B cell (primary cell): ENCODE measurements at regions not wholly inside any gene's neighbourhood (a gene's known extent, or its start where the extent isn't known, plus 50 kb on each side); places are given as distances from the start of the nearest gene placed in this dataset.

ENCODE experiments used
- ATAC-seq: fragments of 200-7000 bp; cut with Tn5 transposase; one replicate; pipeline ENCODE4 v1.10.0; 2021; ENCODE audit warnings: low read depth, mild to moderate bottlenecking, moderate number of reproducible peaks, moderate library complexity
- CTCF ChIA-PET: fragments of 350-600 bp; sonication (Branson Sonifier 250); formaldehyde crosslinking; loops from one replicate; lab custom pipeline; 2021; ENCODE audit warnings: antibody characterized with exemption, inconsistent platforms; lab: Charles Lee
- POLR2A ChIA-PET: fragments of 350-600 bp; sonication (Branson Sonifier 250); formaldehyde crosslinking; loops from one replicate; lab custom pipeline; 2021; ENCODE audit warnings: antibody characterized with exemption; lab: Charles Lee
- DNase-seq: peaks from one replicate; pipeline ENCODE4 v3.0.0; 2013
- H2AFZ ChIP-seq: 2 replicates; pipeline ENCODE4 v1.6.1; 2012; ENCODE audit warnings: mild to moderate bottlenecking, low read depth, low read length; ENCODE audit not compliant: insufficient read depth, poor library complexity, severe bottlenecking
- H3K27ac ChIP-seq, 2 donors: 1 replicate in 1 of 2; 2 replicates in 1 of 2; pipeline ENCODE4 v1.5.1; 2012 to 2013; ENCODE audit warnings: low read length in 2 of 2, mild to moderate bottlenecking in 2 of 2, moderate library complexity in 1 of 2
- H3K27me3 ChIP-seq, 4 experiments: fragments of 200-600 bp in 1 of 4; sonication (generic) in 1 of 4; replicated peaks in 1 of 4; 1 replicate in 2 of 4; 2 replicates in 2 of 4; pipeline versions ENCODE4 v1.6.1 to v1.7.0; 2013 to 2016; ENCODE audit warnings: low read length in 3 of 4, mild to moderate bottlenecking in 2 of 4, mixed read lengths in 1 of 4, moderate library complexity in 1 of 4; ENCODE audit not compliant: insufficient read depth in 4 of 4, control insufficient read depth in 3 of 4; ENCODE audit errors: control extremely low read depth in 1 of 4
- H3K36me3 ChIP-seq, 2 experiments: replicated peaks in 1 of 2; 1 replicate in 1 of 2; 2 replicates in 1 of 2; pipeline versions ENCODE4 v1.6.1 to v1.7.1; 2013; ENCODE audit warnings: low read length in 1 of 2; ENCODE audit not compliant: insufficient read depth in 2 of 2, control insufficient read depth in 1 of 2; ENCODE audit errors: control extremely low read depth in 1 of 2, extremely low read depth in 1 of 2
- H3K4me1 ChIP-seq, 2 donors: fragments of 200-600 bp in 1 of 2; sonication (generic) in 1 of 2; 1 replicate in 1 of 2; 2 replicates in 1 of 2; pipeline versions ENCODE4 v1.5.1 to v1.6.1; 2013 to 2017; ENCODE audit warnings: low read length in 2 of 2; ENCODE audit not compliant: control insufficient read depth in 2 of 2, insufficient read depth in 2 of 2
- H3K4me2 ChIP-seq: replicated peaks from 2 replicates; pipeline ENCODE3; 2012; ENCODE audit warnings: mild to moderate bottlenecking, low read depth, low read length; ENCODE audit not compliant: poor library complexity, severe bottlenecking
- H3K4me3 ChIP-seq, 5 experiments: fragments of 200-600 bp in 1 of 5; sonication (generic) in 1 of 5; 1 replicate in 3 of 5; 2 replicates in 2 of 5; pipeline versions ENCODE4 v1.5.1 to v1.7.0; 2011 to 2016; ENCODE audit warnings: low read length in 4 of 5, mild to moderate bottlenecking in 4 of 5, low read depth in 2 of 5, control low read depth in 1 of 5, moderate library complexity in 1 of 5; ENCODE audit not compliant: insufficient read depth in 1 of 5; ENCODE audit errors: control extremely low read depth in 1 of 5, extremely low read depth in 1 of 5
- H3K79me2 ChIP-seq: fragments of 200-600 bp; sonication (generic); one replicate; pipeline ENCODE4 v1.6.0; 2016; ENCODE audit warnings: low read length; ENCODE audit not compliant: control insufficient read depth, insufficient read depth
- H3K9ac ChIP-seq: fragments of 200-600 bp; sonication (generic); 2 replicates; pipeline ENCODE4 v1.6.1; 2017; ENCODE audit warnings: mild to moderate bottlenecking, low read length, moderate library complexity
- H3K9me3 ChIP-seq, 3 donors: one replicate each; pipeline versions ENCODE4 v1.6.1 to v1.7.1; 2013; ENCODE audit warnings: low read length in 2 of 3; ENCODE audit not compliant: control insufficient read depth in 2 of 3, insufficient read depth in 1 of 3; ENCODE audit errors: control extremely low read depth in 1 of 3
- H4K20me1 ChIP-seq: 2 replicates; pipeline ENCODE4 v1.6.0; 2012; ENCODE audit warnings: mild to moderate bottlenecking, low read length; ENCODE audit not compliant: insufficient read depth, control insufficient read depth, poor library complexity, severe bottlenecking
- H3K27ac Mint-ChIP-seq: one replicate; pipeline ENCODE4 v1.8.0; 2021; ENCODE audit warnings: mixed read lengths
- H3K27me3 Mint-ChIP-seq: one replicate; pipeline ENCODE4 v1.8.0; 2021; ENCODE audit warnings: mixed read lengths
- H3K4me1 Mint-ChIP-seq: one replicate; pipeline ENCODE4 v1.8.0; 2021; ENCODE audit warnings: mixed read lengths
- H3K4me3 Mint-ChIP-seq: one replicate; pipeline ENCODE4 v1.8.0; 2021; ENCODE audit warnings: mixed read lengths
- H3K9me3 Mint-ChIP-seq: one replicate; pipeline ENCODE4 v1.8.0; 2022; ENCODE audit warnings: mixed read lengths; ENCODE audit not compliant: insufficient read depth
- CTCF ChIP-seq: fragments of 200-600 bp; IDR thresholded peaks from one replicate; pipeline ENCODE4 v1.8.0; 2022; ENCODE audit warnings: antibody characterized with exemption, mild to moderate bottlenecking
- EZH2 ChIP-seq: IDR thresholded peaks from 2 replicates; pipeline ENCODE4 v1.6.1; 2012; ENCODE audit warnings: borderline replicate concordance, low read depth, mild to moderate bottlenecking, moderate library complexity, low read length; ENCODE audit not compliant: insufficient read depth, poor library complexity, severe bottlenecking
- WGBS: methylation state at CpG from one replicate; pipeline ENCODE4 v1.1.5; 2013; ENCODE audit warnings: missing lambda C conversion rate; ENCODE audit not compliant: insufficient coverage; 5-methylcytosine and 5-hydroxymethylcytosine counted together
- intact Hi-C: fragments of 100-400 bp; cut with micrococcal nuclease; formaldehyde crosslinking; loops from one replicate; pipeline ENCODE4 v1.10.0; 2022

- H3K27ac Mint-ChIP-seq = no peak overlapping the region
- Histone ChIP-seq H2AFZ (no peak overlapping the region), H3K4me3 (no peak overlapping the region), H3K36me3 (no peaks in the 10 kb centered on the region), H3K27me3 (no peaks in the 10 kb centered on the region), H3K4me2 (no peak overlapping the region), H3K9ac (no peak overlapping the region), H3K27ac (no peak overlapping the region), H3K79me2 (no peaks in the 10 kb centered on the region), H4K20me1 (no peaks in the 10 kb centered on the region), H3K9me3 (peaks cover 0 to 7% (median 2%) of the 10 kb centered on the region in 3 donors), H3K4me1 (no peaks in the 10 kb centered on the region)
- CTCF ChIA-PET = no interaction called here
- H3K9me3 Mint-ChIP-seq = peaks cover 12% of the 10 kb centered on the region
- DNase-seq (no peak), ATAC-seq (no peak)
- no peaks in the 10 kb centered on the region for H3K27me3 Mint-ChIP-seq
- TF ChIP-seq EZH2 = no peak
- no peak for TF ChIP-seq CTCF
- 100% methylated on average over 1 of the region's 6 CpGs for WGBS
- POLR2A ChIA-PET = no interaction called here
- H3K4me1 Mint-ChIP-seq = no peaks in the 10 kb centered on the region
- no peak overlapping the region for H3K4me3 Mint-ChIP-seq
- intact Hi-C loops = no loop called here
These were observed 324.8 kb upstream of the PCDH9 start for GRCh38 chr13:67554746-67555452.

DNA sequence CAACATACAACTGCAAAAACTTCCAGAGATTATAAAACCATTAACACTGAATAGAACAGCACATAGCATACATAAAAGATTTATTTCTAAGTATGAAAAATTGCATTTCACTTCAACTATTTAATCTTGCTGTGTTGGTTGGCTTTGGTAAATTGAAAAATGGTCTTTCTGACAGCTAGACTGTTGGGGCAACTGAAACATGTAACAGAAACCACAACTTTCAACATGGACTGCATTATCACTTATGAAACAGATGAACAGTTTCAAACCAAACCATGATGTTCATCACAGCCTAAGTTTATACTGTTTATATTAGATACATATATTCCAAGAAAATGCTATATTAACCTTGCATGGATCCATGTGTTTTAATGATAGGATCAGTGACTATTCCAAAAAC is 324.1 kb upstream of the PCDH9 start:
- Mint-ChIP-seq H3K4me1 (no peaks in the 10 kb centered on the region), H3K27ac (no peak overlapping the region), H3K4me3 (no peak overlapping the region), H3K9me3 (peaks cover 12% of the 10 kb centered on the region), H3K27me3 (no peaks in the 10 kb centered on the region)
- Histone ChIP-seq H3K79me2 (no peaks in the 10 kb centered on the region), H3K36me3 (no peaks in the 10 kb centered on the region), H2AFZ (no peak overlapping the region), H3K4me2 (no peak overlapping the region), H3K27me3 (no peaks in the 10 kb centered on the region), H3K9me3 (peaks cover 0 to 7% (median 2%) of the 10 kb centered on the region in 3 donors), H3K4me1 (no peaks in the 10 kb centered on the region), H4K20me1 (no peaks in the 10 kb centered on the region), H3K9ac (no peak overlapping the region), H3K4me3 (no peak overlapping the region), H3K27ac (no peak overlapping the region)
- intact Hi-C loops = no loop called here
- ATAC-seq (no peak), DNase-seq (no peak)
- ChIA-PET POLR2A (no interaction called here), CTCF (no interaction called here)
- TF ChIP-seq CTCF (no peak), EZH2 (no peak)
